Ovary (tissue), 7 donors: ENCODE measurements at regions not wholly inside any gene's neighbourhood (a gene's known extent, or its start where the extent isn't known, plus 50 kb on each side); places are given as distances from the start of the nearest gene placed in this dataset.

Experiments used
- DNase-seq, 5 donors: peaks; one replicate each; pipeline ENCODE4 v3.0.0-alpha.2; 2019 to 2020
- H3K27ac ChIP-seq, 2 donors: fragments of 200-600 bp; one replicate each; pipeline versions ENCODE4 v1.5.1 to v1.8.0; 2019 to 2022
- H3K27me3 ChIP-seq: fragments of 200-600 bp; one replicate; pipeline ENCODE4 v1.8.0; 2022
- H3K36me3 ChIP-seq: fragments of 200-600 bp; sonication (generic); one replicate; pipeline ENCODE4 v1.5.1; 2019
- H3K4me1 ChIP-seq: one replicate; pipeline ENCODE4 v1.8.1; 2013; ENCODE audit warnings: mild to moderate bottlenecking, moderate library complexity; ENCODE audit not compliant: insufficient read depth
- H3K4me3 ChIP-seq: fragments of 200-600 bp; sonication (generic); one replicate; pipeline ENCODE4 v1.5.1; 2017
- H3K9me3 ChIP-seq, 2 donors: fragments of 200-600 bp in 1 of 2; sonication (generic) in 1 of 2; one replicate each; pipeline versions ENCODE4 v1.5.1 to v1.8.1; 2013 to 2019; ENCODE audit warnings: mild to moderate bottlenecking in 1 of 2, moderate library complexity in 1 of 2
- EP300 ChIP-seq: sonication (generic); formaldehyde crosslinking; IDR thresholded peaks from one replicate; pipeline ENCODE4 v1.6.1; 2017; ENCODE audit warnings: antibody characterized with exemption
- POLR2A ChIP-seq: fragments of 450-650 bp; IDR thresholded peaks from one replicate; pipeline ENCODE4 v1.6.1; 2017; ENCODE audit warnings: antibody characterized with exemption, mild to moderate bottlenecking, moderate library complexity
- WGBS, 3 donors: extraction: QIAGEN DNeasy Blood & Tissue Kit in 1 of 3; methylation state at CpG; one replicate each; pipeline versions ENCODE4 v1.1.5 to v1.1.7; 2013 to 2017; 5-methylcytosine and 5-hydroxymethylcytosine counted together
- intact Hi-C, 4 donors: fragments of 100-400 bp; cut with DNase I; formaldehyde crosslinking; loops; one replicate each; pipeline versions ENCODE4 v1.11.0 to v1.15.1; 2022 to 2023
- TF ChIP-seq, protein P1 (sequence below), 3 donors: fragments of 450-650 bp in 2 of 3; fragments of 200-600 bp in 1 of 3; IDR thresholded peaks; one replicate each; pipeline versions ENCODE4 v1.5.1 to v1.8.0; 2016 to 2022; ENCODE audit warnings: antibody characterized with exemption in 3 of 3, mild to moderate bottlenecking in 1 of 3
- donor health status: DM: no; HTN: no; CAD: no; lungs with moderate emphysema.
- donor health status: DM: no; HTN: no; CAD: no.
- donor health status: Bipolar disorder and iron deficiency.
- donor health status: DM: no; HTN: no; CAD: no.
- donor health status: DM: yes; HTN: yes; CAD: no.

DNA sequence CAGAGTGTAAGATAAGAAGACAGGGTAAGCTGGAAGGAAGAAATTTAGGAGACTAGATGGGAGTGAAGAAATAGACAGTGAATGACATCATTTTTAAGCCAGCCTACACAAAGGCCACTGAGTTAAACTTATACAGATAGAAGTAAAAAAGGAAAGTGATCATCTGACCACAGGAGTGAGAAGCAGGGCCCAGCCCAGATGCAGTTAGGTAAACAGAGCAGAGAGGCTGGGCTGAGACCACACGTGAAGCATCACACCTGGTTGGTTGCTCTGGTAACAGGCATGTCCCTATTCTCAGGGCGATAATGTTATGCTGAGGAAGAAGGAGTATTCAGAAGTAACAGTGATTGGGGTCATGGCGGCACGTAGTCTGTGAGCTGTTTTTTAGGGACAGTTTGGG is 1079.4 kb downstream of the AACS start:
- no peak overlapping the region for H3K27ac ChIP-seq
- intact Hi-C loops: no loop called here
- TF ChIP-seq POLR2A: no peak
- no peak for TF ChIP-seq EP300
- TF ChIP-seq, protein P1, sequence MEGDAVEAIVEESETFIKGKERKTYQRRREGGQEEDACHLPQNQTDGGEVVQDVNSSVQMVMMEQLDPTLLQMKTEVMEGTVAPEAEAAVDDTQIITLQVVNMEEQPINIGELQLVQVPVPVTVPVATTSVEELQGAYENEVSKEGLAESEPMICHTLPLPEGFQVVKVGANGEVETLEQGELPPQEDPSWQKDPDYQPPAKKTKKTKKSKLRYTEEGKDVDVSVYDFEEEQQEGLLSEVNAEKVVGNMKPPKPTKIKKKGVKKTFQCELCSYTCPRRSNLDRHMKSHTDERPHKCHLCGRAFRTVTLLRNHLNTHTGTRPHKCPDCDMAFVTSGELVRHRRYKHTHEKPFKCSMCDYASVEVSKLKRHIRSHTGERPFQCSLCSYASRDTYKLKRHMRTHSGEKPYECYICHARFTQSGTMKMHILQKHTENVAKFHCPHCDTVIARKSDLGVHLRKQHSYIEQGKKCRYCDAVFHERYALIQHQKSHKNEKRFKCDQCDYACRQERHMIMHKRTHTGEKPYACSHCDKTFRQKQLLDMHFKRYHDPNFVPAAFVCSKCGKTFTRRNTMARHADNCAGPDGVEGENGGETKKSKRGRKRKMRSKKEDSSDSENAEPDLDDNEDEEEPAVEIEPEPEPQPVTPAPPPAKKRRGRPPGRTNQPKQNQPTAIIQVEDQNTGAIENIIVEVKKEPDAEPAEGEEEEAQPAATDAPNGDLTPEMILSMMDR (IDR thresholded peaks at IDR 0.05): no peak
- 79 to 86% (median 79%) methylated on average over 4 of the region's 4 CpGs for WGBS, 3 donors
- no peaks in the 10 kb centered on the region for H3K4me1 ChIP-seq
- no peak for DNase-seq
- H3K9me3 ChIP-seq: no peaks in the 10 kb centered on the region
- H3K36me3 ChIP-seq: no peaks in the 10 kb centered on the region
- H3K4me3 ChIP-seq: no peak overlapping the region
- no peaks in the 10 kb centered on the region for H3K27me3 ChIP-seq

DNA sequence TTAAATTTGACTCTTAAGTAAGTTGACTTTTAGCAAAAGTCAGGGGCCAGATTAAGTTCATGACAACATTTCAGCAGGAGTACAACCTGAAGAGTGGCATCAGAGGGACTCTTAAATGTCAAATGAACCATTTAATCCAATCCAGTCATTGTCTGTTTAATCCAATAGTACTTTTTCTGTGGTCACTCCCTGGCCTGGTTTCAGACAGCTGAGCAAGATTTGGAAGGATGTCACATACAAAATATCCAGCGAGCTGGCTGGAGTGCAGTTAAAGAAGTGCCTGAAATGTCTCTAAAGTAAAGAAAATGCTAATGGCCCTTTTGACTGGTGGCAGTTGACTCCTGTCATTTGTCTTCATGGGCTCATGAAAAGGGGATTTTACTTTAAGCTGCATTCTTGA is 1082.1 kb downstream of the AACS start:
- H3K36me3 ChIP-seq: no peaks in the 10 kb centered on the region
- H3K4me3 ChIP-seq: no peak overlapping the region
- TF ChIP-seq, protein P1 (IDR thresholded peaks at IDR 0.05): no peak
- no peak for TF ChIP-seq EP300
- no peak for TF ChIP-seq POLR2A
- WGBS, 3 donors: 44 to 56% (median 45%) methylated on average over 1 of the region's 1 CpG
- no peaks in the 10 kb centered on the region for H3K4me1 ChIP-seq
- H3K27me3 ChIP-seq: no peaks in the 10 kb centered on the region
- DNase-seq: no peak
- intact Hi-C loops: no loop called here
- no peak overlapping the region for H3K27ac ChIP-seq
- H3K9me3 ChIP-seq: no peaks in the 10 kb centered on the region

DNA sequence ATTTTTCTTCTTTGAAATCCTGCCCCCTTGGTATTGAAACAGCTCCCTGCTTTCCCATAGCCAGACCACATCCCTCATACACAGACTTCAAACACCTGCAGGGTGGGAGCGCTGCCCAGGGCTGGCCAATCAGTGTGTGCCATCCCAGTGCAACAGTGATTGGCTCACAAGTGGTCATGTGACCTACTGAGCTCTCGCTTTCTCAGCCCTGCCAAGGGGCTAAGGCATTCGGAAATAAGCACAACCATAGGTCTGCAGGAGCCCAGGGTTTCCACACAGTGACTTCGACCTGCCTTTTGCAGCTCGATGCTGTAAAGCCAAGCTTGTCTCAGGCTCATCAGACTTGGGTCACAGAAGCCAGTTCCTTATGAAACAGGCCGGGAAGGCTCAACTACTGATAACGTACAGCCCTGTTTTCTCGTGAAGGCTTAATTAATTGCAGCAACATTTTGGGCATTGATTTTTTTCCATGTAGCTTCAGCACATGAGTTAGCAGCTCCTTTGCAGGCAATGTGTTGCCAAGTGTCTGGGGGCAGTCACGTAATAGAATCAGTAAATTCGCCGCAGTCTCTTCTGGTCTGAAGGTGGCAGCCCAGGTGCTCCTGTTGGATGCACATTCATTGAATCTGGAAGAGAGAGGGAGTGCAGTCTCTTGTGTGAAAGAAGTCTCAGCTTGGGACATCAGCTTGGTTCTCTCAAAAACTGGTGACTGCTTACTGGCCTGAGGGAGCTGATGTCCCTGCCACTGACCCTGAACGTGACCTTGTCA is 1091.8 kb downstream of the AACS start:
- H3K27ac ChIP-seq: no peak overlapping the region
- H3K4me1 ChIP-seq: no peaks in the 10 kb centered on the region
- no peaks in the 10 kb centered on the region for H3K27me3 ChIP-seq
- intact Hi-C loops: no loop called here
- no peaks in the 10 kb centered on the region for H3K36me3 ChIP-seq
- DNase-seq: no peak
- TF ChIP-seq POLR2A (no peak), EP300 (no peak)
- TF ChIP-seq, protein P1 (IDR thresholded peaks at IDR 0.05): no peak
- H3K4me3 ChIP-seq: no peak overlapping the region
- WGBS, 3 donors: 61 to 70% (median 69%) methylated on average over 12 of the region's 12 CpGs
- no peaks in the 10 kb centered on the region for H3K9me3 ChIP-seq

DNA sequence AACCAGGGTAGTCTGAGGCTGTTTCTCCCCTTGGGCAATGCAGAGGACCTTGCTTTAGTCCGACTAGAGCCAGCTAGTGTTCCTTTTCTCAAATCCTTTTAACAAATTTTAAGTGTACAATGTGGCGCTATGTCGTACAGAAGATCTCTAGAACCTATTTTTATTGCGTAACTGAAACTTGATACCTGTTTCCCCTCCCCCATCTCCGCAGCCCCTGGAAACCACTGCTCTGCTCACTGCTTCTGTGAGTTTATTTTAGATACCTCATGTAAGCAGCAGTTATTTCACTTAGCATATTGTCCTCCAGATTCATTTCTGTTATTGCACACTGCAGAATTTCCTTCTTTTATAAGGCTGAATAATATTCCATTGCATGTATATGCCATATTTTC is 1092.3 kb downstream of the AACS start:
- no peaks in the 10 kb centered on the region for H3K9me3 ChIP-seq
- no peak overlapping the region for H3K27ac ChIP-seq
- no peaks in the 10 kb centered on the region for H3K27me3 ChIP-seq
- DNase-seq: no peak
- intact Hi-C loops: no loop called here
- 80 to 85% (median 81%) methylated on average over 5 of the region's 5 CpGs for WGBS, 3 donors
- H3K4me1 ChIP-seq: no peaks in the 10 kb centered on the region
- no peaks in the 10 kb centered on the region for H3K36me3 ChIP-seq
- no peak for TF ChIP-seq EP300
- TF ChIP-seq, protein P1 (IDR thresholded peaks at IDR 0.05): no peak
- TF ChIP-seq POLR2A: no peak
- no peak overlapping the region for H3K4me3 ChIP-seq
